Lower leg skin (tissue), 4 donors: ENCODE measurements at regions not wholly inside any gene's neighbourhood (a gene's known extent, or its start where the extent isn't known, plus 50 kb on each side); places are given as distances from the start of the nearest gene placed in this dataset.

Experiments used
- DNase-seq, 2 donors: peaks; one replicate each; pipeline ENCODE4 v3.0.0-alpha.2; 2019; ENCODE audit warnings: low spot score in 2 of 2
- H3K4me3 ChIP-seq: fragments of 200-600 bp; sonication (generic); 2 replicates; pipeline ENCODE4 v1.5.1; 2017; ENCODE audit warnings: mild to moderate bottlenecking, low read depth; ENCODE audit not compliant: poor library complexity, severe bottlenecking
- CTCF ChIP-seq, 3 donors: fragments of 450-650 bp; IDR thresholded peaks; one replicate each; pipeline ENCODE4 v1.5.1; 2016; ENCODE audit warnings: antibody characterized with exemption in 3 of 3, mild to moderate bottlenecking in 3 of 3, moderate library complexity in 2 of 3
- POLR2A ChIP-seq, 2 donors: fragments of 450-650 bp; IDR thresholded peaks; one replicate each; pipeline ENCODE4 v1.6.1; 2016 to 2017; ENCODE audit warnings: antibody characterized with exemption in 2 of 2, mild to moderate bottlenecking in 1 of 2, moderate library complexity in 1 of 2
- WGBS, 2 donors: methylation state at CpG; one replicate each; pipeline ENCODE4 v1.1.5; 2018; 5-methylcytosine and 5-hydroxymethylcytosine counted together
- intact Hi-C: fragments of 100-400 bp; cut with DNase I; formaldehyde crosslinking; loops from one replicate; pipeline ENCODE4 v1.15.0; 2023; ENCODE audit warnings: low total_unique reads

GRCh38 chr5:97629276-97629675, 446.2 kb upstream of the RIOK2 start:
- DNase-seq = peak; percentile 37 to 84
- TF ChIP-seq POLR2A (IDR thresholded peaks at IDR 0.05) (no peak), CTCF (IDR thresholded peaks at IDR 0.05) (no peak)

GRCh38 chr5:97635553-97635952, 452.5 kb upstream of the RIOK2 start:
- no peak for TF ChIP-seq CTCF (IDR thresholded peaks at IDR 0.05)
- TF ChIP-seq POLR2A (IDR thresholded peaks at IDR 0.05) = no peak
- no peak for DNase-seq
- 79 to 86% methylated on average over 2 of the region's 2 CpGs for WGBS, 2 donors
- intact Hi-C loops = no loop called here
- no peak overlapping the region for H3K4me3 ChIP-seq

More at GRCh38 chr5:97629276-97629675, 446.2 kb upstream of the RIOK2 start:
- intact Hi-C loops = no loop called here
- no peak overlapping the region for H3K4me3 ChIP-seq
- WGBS, 2 donors = 24 to 36% methylated on average over 4 of the region's 4 CpGs

GRCh38 chr5:97636766-97637165, 453.7 kb upstream of the RIOK2 start:
- intact Hi-C loops = no loop called here
- WGBS, 2 donors = 87% methylated on average over 4 of the region's 4 CpGs
- TF ChIP-seq POLR2A (IDR thresholded peaks at IDR 0.05) (no peak), CTCF (IDR thresholded peaks at IDR 0.05) (no peak)
- DNase-seq = no peak
- H3K4me3 ChIP-seq = no peak overlapping the region

- 66 to 74% methylated on average over 1 of the region's 1 CpG for WGBS, 2 donors
- intact Hi-C loops = no loop called here
- DNase-seq = no peak
- no peak overlapping the region for H3K4me3 ChIP-seq
- TF ChIP-seq POLR2A (IDR thresholded peaks at IDR 0.05) = no peak
- TF ChIP-seq CTCF (IDR thresholded peaks at IDR 0.05) = no peak
Measured at GRCh38 chr5:97641081-97641480, 458.0 kb upstream of the RIOK2 start.

GRCh38 chr5:97644206-97644605, 461.2 kb upstream of the RIOK2 start:
- TF ChIP-seq POLR2A (IDR thresholded peaks at IDR 0.05) (no peak), CTCF (IDR thresholded peaks at IDR 0.05) (no peak)
- DNase-seq = no peak
- no peak overlapping the region for H3K4me3 ChIP-seq
- intact Hi-C loops = no loop called here

GRCh38 chr5:97644896-97645295, 461.8 kb upstream of the RIOK2 start:
- intact Hi-C loops = no loop called here
- WGBS, 2 donors = 90 to 91% methylated on average over 2 of the region's 2 CpGs
- no peak for TF ChIP-seq CTCF (IDR thresholded peaks at IDR 0.05)
- TF ChIP-seq POLR2A (IDR thresholded peaks at IDR 0.05) = no peak
- DNase-seq = no peak
- H3K4me3 ChIP-seq = no peak overlapping the region
